NCI-H82 treated with DMSO at 0.1 percent for 48 hours (cell line): ENCODE measurements at regions not wholly inside any gene's neighbourhood (a gene's known extent, or its start where the extent isn't known, plus 50 kb on each side); places are given as distances from the start of the nearest gene placed in this dataset.

ENCODE experiments used
- DNase-seq: peaks from one replicate; lab custom pipeline; 2025; ENCODE audit not compliant: unreplicated experiment; lab: John Stamatoyannopoulos, UW

DNA sequence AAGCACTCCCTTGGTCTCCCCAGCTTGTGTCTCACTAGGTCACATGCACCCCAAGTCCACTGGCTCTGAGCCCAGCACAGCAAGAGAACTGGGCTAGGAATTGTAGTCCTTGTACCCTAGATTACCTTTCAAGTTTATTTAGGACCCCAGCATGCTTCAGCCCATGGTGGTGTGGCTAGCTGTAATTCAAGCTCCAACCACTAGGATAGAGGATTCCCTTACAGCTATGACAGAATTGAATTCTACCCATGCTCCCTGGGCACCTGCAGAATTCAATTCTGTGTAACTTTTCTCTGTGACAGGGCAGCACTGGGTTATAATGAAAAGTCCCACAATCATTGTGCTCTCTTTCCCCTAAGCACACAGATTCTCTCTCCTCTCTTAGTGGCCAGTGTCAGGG lies 253.8 kb upstream of the DMD start:
- DNase-seq: no peak

DNA sequence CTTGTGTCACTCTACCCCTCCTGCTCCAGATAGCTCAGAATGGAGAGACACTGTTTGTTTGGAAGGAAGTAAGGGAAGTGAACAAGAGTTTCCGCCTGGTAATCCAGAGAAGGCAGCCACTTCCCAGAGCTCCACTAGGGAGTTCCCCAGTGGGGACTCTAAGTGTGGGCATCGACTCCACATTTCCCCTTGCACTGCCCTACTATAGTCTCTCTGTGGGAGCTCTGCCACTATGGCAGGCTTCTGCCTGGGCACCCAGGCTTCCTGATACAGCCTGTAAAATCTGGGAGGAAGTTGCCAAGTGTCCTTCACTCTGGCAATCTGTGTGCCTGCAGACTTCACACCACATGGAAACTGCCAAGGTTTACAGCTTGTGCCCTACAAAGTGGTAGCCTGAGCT lies 245.8 kb upstream of the DMD start:
- no peak for DNase-seq

DNA sequence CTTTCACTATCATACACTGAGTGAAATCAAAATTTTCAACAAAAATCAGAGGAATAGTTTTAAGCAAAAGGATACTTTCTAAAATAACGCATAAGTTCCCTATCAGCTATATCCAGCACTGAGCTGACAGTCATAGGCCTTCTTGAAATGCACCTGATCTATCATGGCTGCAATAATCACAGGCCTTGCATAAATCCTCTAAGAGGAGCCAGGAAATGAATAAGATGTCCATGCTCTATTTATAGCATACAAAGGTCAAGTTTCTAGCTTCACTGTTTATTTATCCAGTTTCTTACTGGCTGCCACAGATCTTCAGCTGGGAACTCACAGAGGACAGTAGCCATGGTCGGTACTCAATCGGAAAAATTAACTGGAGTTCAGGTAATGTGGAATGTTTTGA lies 235.9 kb upstream of the DMD start:
- DNase-seq: no peak

DNA sequence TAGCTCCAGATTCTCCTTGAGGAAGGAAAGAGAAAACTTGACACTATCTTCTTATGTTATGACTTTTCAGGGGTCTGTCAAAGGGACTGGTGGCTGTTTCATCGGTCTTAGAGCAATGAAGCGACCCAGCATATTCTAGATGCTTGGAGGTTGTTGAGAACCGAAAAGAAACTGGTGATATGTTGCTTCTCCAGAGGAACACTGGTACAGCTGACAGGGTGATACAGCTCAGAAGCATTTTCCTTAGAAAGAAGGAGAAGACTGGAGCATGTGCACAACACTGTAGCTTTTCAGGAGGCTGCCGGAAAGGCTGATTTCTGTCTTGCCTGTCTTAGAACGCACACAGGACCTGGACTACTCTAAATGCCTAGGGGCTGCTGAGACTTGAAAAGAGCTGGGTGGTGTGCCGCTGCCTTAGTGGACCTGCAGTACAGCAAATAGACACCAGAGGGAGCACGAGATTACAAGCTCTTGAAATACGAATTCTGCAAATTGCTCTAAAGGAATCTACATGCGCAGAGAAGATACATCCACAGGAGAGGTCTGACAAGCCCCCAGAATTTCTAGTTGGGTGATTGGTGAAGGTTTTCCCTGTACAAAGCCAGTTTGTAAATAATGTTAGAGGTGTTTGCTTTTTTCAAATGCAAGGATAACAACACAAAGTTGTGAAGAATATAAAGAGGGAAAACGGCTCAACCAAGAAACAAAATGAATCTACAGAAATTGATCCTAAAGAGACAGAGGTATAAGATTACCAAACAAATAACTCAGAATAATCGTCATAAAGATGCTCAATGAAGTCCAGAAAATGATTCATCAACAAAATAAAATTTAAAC lies 223.1 kb upstream of the DMD start:
- peak; percentile 4 for DNase-seq

DNA sequence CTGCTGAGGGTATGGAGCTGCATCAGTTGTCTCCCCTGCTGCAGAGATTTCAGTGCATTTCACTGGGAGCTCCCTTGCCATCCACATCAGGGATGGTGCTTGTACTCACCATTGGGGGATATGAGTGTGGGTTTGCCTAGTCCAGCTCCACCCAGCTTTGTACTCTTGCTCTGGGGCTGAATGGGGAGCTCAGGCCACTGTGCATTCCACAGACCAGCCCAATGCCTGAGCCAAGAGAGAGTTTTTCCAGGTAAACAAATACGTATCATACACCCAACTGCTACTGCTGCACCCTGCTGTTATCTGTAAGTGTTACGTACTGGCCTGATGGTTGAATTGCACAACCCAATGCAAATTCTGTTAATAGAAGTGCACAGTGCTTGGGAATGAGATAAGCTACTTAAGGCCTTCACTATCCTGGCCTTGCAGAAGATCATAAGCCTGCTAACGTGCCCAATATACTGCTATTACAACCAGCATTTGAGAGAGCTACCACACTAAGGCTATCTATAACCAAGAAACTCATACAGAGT lies 205.0 kb upstream of the DMD start:
- DNase-seq: no peak

DNA sequence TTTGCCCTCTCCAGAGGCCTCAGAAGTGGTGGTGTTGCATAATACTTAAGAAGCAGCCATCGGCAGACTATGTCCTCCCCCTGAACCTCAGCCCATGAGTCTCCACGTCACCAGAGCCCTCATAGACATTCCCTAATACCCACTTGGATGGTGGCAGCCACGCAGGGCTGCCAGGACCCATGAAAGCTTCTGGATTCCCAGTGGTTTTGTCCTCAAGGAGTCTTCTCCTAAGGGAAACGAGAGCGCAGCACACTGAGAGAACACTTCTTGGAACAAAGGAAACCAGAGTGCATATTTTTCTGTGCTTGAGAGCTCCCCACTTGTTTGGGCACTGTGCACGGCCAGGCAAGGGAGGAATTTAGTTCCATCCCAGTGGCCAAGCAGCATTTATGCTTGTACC lies 204.1 kb upstream of the DMD start:
- no peak for DNase-seq

DNA sequence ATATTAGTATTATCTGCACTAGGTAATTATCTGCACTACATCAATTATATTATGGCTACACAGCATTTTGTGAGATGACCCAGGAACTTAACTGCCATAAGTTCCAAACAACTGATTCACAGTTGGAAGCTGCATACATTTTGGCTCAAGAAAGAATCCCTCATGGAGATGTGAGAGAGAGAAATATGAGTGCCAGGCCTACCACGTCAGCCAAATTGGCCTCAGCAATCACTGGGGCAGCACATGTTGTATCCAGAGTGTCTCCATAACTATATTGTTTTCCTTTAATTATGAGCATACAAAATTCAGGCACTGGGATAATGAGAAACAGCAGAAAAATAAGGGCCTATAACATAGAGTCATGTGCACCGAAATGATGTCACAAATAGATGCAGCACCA lies 174.2 kb upstream of the DMD start:
- no peak for DNase-seq

DNA sequence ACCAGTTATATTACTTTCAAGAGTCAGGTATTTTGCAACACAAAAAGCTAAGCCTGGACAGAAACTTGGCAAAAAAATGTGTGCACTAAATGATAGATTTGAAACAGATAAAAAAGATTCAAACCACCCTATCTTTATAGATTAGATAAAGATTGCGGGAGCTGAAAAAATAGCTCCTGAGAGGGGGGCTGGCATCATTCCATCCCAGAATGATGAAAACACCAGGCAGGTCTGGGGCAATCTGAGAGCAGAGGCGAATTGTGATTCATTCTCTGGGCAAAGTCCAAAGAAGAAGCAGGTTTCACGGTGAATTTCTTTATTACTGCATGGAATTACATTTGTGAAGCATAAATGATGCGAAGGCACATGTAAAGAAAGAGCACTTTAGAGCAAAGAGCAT lies 168.5 kb upstream of the DMD start:
- DNase-seq: no peak

DNA sequence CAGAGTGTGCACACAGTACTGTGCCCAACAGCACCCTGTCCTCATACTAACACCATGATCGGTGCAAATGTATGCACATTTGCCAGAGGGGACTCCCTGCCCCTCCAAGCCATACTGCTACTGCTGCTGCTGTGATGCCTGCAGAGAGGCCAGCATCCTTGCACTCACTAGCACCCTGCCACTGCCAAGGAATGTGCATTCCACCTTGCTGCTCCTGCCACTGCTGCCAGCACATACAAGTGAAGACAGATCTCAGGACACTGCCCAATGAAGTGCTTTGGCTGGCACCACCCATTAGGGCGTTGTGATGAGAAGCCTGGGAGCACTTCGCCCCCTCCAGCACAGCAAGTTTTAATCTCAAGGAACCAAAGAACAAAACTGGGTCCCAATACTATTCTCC lies 146.3 kb upstream of the DMD start:
- DNase-seq: no peak

DNA sequence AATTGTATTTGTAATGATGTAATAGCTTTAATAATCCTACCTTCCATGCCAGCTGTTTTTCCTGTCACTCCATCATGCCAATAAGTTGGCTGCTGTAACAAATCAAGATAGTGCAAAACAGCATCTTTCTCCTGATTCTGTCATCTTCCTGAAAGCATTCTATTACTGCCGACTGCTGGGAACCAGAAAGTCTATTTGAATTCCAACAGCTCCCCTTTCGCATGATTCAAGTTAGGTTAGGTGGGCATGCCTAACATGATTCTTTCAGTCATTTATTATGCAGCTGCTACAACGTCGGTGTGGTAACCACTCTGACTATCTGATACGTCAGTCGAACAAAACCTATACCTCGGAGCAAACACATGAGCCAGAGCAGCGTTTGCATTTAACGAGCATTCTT lies 127.9 kb upstream of the DMD start:
- DNase-seq: no peak

DNA sequence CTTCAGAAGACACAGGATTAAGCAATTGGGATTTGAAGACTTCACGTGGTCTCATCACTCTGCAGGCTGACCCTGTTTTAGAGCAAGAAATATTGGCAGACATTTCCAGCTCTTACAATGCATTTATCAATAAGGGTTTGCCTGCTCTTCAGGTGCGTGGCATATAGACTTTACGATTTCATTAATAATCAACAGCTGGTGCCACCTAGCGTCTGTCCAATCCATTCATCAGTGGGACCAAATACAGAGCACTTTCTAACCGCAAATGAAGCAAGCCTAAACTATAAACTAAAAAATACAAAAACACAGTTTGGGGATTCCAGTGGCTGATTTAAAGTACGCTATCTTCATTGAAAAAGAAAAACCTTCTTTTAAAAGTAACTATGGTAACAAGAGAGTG lies 125.4 kb upstream of the DMD start:
- no peak for DNase-seq

DNA sequence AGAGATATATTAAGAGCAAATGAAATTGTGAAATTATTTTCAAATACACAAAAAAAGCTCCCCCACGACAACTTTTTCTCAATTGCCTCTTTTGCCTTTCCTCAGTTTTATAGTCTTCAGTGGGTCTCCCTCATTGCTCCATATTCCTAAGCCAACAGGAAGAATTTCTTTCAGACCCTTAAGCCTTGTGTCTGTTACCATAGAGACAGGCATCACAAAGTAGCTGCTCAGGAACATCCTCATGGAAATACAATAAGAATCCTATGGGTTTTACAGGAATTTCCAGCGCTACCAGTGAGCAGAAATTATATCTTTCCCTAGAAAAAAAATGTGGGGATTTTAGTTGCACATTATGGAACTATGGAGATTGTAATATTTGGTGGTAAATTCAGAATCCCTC lies 121.9 kb upstream of the DMD start:
- DNase-seq: no peak

DNA sequence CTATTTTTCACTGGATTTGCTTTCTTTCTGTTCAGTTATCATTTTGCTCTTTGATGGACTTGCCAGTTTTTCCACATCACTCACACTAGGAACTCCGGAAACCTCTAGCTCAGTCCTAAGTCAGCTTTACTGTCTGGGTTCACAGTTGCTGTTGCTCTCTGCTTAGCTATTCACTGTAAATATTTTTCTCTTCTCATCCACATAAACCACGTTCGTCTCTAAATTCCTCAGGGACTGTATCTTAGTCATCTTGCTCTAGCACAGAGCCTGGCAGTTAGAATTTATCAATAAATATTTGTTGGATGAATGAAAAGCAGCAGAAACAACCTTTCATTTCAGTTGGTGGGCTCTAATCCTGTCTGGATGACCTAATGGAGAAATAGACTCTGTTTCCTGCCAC lies 119.4 kb upstream of the DMD start:
- no peak for DNase-seq

DNA sequence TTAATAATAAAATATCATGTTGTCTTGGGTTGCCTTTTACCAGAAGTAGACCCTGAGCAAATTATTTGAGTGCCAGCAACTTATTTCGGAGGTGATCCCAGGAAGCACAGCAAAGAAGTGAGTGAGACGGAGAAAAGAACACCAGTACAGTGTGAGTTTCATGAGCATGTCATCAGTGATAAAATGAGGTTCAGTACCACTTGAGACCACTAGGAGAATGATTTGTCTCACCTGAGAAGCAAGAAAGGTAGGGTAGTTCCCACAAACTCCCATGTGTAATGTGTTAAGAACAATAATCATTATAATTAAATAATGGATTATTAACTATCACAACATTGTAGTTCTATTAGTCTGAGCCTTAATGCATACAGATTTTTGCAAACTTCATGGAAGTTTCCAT lies 112.8 kb upstream of the DMD start:
- no peak for DNase-seq

DNA sequence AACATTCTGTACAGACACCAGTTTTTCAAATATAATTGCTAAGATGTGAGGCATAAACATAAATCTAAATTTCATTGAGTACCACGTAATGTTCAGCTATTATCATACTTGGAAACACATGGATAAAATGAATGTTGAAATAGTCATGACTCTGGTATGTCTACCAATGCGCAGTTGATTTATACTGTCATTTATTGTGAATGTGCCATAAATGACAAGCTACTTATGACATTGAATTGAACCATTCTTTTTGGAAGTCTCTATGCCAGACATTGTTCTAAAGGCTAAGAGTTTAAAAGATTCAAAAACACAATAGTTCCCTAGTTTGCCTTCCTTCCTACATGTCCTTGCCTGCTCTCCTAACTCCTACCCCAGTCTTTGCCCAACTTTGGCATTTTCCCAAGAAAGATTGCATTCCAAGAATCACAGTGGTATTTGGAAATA lies 96.6 kb upstream of the DMD start:
- no peak for DNase-seq

DNA sequence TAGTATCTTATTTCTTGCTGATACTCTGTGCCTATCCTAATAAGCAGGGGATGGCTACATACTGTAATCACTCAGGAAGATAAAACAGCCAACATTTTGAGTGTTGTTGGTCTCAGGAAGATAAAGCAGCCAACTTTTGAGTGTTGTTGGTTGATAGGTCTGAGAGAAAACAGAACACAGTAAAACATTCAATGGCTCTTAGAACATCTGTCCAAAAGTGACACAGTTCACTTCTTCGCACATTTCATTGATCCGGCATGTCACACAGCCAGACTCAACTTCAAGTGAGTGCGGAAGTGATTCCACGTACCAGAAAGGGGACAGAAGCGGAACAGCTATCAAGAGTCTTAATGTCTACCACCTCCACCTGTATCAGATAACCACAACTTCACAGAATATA lies 87.3 kb upstream of the DMD start:
- DNase-seq: no peak

DNA sequence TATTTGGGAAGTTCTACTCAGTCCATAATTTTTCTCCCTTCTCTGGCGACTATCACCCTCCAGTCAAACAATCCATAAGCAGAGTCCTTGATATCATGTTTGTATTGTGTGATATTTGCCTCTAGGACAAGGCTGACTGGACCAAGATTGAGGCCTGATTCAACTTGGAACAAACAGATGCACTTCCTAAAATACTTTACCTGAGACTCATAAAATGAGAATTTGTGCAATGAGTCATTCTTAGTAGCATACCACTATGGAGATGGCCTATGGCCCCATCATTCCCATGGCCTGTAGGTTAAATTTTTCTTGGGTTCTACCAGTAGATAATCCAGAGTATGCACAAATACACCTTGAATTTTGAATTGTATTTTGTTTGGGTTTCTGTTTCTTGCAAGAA lies 74.2 kb upstream of the DMD start:
- DNase-seq: no peak

DNA sequence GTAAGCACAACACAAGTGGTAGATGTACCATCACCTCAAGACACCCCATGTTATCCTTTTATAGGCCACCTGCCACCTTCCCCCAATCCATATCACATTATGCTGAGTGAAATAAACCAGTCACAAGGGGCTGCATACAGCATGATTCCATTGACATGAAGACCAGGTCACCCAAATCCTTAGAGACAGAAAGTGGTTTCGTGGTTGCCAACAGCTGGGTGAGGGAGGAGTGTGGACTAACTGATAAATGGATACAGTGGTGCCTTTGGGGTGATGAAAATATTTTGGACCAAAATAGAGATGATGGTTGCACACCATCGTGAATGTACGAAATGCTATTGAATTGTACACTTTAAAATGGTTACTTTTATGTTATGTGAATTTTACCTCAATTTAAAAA lies 65.7 kb upstream of the DMD start:
- no peak for DNase-seq

DNA sequence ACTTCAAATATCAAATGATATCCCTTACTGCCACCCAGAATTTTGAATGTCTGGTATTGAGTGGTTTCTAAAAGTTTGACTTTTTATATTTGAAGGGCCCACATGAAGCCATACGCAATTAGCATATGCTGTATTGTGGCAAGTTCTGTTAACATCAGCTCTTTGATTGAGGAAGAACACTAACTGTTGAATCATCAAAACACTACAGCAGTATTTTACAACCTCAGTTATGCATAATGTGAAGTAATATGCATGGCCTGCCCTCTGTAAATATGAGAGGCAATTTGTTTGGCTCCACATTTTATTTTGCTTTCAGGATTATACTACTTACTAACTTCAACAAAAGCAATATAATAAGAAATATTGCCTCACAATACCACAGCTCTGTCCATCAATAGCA lies 62.2 kb upstream of the DMD start:
- no peak for DNase-seq

DNA sequence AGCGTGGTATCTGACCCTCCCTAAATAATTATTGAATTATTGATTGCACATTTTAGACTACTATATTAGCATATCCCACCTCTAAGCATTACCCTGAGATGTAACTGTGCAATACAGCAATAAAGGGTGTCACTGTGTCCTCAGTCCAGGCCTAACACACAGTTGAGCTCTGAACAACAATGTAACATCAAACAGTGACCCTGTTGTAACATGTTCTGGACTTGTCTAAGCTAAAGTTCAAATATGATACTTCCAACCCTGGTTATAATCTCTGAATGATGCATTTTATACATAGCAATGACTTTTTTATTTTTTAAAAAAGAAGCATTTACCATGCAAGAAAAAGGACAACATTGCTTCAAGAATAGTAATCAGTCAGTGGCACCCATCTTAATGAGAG lies 61.6 kb upstream of the DMD start:
- DNase-seq: no peak
